NCI-H2171 (cell line): ENCODE measurements at regions not wholly inside any gene's neighbourhood (a gene's known extent, or its start where the extent isn't known, plus 50 kb on each side); places are given as distances from the start of the nearest gene placed in this dataset.

Experiments
- DNase-seq: peaks from one replicate; lab custom pipeline; 2025; lab: John Stamatoyannopoulos, UW

DNA sequence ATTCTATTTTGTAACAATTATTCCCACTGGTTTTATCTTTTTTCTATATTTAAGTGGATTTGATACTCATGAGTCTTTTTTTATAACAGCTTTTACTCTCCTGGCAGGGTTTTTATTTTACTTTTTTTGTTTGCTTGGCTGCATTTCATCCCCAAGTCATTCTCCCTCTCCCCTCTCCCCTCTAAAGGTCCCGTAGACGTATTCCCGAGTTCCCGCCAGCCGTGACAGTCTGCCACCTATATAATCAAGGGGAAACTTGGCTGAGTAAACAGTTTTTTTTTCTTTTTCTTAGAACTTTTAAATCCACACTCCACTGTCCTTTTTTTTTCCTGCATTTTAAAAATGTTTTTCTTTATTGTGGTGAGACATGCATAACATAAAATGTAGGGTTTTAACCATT, 433.1 kb upstream of the HS6ST1 start:
- DNase-seq = no peak

DNA sequence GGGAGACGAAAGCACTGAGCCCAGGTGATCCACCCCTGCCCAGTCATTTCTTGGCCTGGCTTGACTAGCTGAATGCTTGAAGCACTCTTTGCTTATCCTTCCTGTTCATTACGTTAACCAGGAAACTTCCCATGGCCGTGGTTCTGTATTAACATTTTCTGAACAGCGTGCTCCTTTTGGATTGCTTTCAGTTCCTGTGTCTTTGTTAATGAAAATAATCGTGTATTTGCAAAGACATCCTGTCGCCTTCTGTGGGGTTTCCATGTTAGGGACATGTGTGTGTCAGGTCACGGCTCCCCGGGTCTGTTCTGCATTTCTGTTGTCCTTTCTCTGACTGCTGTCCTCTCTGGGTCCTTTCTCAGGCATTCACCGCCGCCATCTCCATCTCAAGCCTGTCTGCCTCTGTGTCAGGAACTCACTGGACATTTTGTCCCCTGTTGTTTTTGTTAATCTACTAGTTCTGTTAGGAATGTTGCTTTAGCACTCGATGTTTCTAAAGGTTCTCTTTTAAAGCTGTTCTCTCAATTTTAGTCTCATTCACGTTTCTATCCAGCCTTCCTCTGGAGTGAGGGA, 434.1 kb upstream of the HS6ST1 start:
- DNase-seq = no peak

DNA sequence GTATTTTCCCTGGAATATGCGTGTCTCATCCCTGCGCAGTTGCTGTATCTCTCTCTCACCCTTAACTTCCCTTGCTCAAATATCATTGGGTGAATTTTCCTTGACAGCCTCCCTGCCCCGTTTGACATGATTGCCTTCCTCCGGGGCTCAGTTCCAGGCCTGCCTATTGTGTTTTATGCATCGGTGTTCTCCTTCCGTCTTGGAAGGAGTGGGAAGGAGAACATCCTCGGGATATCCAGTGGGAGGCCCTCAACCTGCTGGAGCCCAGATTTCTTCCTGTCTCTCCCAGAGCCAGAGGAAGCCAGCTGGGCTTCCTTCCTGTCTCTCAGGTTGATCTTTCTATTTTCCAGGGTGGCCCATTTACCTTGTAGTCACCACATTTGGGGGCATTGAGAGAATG, 434.7 kb upstream of the HS6ST1 start:
- DNase-seq = no peak

DNA sequence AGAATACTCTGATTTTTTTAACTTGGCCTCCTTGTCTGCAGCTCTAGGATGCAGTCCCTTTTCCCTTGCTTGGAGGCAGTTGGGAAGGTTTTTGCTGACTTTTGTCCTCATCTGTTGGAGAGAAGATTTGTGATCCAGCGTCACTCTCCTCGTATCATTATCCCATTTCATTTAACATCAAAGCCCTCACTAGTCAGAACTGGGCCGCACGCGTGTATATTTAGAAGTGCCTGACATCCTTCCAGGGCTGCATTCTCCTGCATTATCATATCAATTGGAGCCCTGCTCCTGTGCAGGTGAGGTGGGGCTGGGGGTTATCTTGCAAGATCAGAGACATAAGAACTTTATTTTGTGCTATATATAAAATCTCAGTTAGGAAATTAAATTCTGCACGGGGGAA, 435.1 kb upstream of the HS6ST1 start:
- no peak for DNase-seq

DNA sequence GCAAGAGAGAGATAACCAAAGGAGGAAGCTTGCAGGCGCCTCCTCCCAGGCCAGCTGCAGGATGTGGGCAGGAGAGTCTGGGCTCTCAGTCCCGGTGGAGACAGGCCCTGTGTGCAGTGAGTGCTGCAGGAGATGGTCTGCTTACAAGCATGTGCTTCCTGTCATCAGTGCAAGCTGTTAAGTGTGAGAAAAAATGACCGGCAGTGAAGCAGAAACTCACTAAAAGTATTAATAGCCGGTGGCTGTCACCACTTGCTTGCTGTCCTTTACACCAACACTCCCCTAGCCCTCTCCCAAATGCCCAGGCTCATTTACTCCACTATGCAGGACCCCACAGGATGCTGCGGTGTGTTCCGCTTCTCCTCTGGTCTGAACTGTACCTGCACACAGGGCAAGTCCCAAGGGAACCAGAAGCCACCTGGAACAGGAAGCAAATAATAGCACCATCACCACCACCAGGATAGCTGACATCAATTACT, 435.6 kb upstream of the HS6ST1 start:
- DNase-seq = peak; percentile 6

DNA sequence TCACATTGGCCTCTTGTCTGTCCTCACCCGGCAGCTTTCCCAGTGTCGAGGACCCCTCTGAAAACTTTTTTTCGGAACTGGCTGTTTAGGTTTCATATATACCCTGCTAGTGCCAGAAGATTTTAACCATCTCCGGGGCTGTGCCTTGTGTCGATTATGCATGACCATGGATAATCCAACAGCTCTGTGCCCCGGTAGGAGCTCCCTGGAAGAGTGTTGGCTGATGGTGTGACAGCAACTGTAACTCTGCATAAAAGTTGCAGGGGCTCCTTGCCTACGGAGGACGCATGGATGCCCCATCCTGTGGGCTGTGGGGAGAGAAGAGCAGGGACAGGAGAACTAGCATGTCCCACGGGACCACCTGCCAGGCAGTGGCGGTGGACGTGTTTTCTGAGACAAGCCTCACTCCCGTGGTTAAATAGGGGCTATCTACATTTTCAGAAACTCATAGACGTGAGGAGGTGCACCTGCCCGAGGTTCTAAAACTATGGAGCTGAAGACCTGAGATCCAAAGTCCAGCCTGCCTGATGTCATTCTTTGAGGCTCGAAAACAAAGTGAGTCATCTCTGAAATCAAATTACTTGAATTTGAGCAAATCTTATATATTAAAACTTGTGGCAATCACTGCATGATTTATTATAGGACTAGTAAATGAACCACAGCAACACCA, 437.2 kb upstream of the HS6ST1 start:
- DNase-seq = no peak

DNA sequence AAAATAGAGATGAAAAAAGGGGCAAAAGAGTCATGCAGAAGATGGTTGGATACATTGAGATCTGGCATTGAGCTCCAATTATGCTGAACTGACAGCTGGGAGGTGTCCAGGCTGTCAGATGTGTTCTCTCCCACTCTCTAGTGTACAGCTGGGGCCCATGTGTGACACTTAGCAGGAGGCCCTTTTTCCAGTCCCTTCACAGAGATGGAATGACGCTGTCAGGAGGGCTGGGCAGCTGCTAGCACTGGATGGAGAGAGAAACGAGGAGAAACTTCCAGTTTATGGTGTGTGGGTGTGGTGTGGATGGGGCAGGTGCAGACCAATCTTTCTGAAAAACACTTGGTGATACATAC, 437.7 kb upstream of the HS6ST1 start:
- peak; percentile 75 for DNase-seq

DNA sequence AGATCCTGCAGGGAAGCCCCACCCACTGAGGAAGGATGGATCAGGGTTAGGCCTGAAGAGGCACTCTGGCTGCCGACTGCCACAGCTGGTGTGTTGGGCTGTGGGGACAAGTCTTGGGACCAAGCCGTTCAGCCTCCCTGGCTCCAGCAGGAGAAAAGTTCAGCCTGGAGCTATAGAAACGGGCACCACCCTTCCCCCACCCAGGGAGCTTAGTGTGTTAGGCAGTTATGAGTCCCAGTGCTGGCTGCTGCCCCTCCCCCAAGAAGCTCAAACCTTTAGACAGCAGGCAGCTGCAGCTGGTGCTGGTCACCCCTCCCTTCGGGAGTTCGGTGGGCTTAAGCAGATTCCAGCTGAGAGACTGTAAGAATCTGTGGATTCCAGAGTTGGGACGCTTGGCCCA, 447.1 kb upstream of the HS6ST1 start:
- DNase-seq = no peak

DNA sequence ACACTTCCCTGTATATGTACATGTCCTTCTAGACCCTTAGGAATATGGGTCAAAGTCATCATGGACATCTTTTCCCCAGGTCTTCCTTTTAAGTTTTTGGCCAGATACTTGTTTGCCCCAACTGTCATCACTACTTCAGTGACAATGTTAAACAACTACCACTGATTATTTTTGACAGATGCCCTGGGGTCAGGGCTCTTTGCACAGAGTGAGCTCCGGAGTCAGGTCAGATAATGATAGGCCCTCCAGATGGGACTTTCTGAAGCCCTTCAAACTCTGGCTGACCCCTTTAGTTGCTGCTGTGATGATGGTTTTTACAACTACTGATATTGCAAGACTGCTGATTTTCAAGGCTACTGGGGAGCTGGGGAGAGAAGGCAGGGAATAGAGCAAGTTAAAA, 449.4 kb upstream of the HS6ST1 start:
- no peak for DNase-seq

DNA sequence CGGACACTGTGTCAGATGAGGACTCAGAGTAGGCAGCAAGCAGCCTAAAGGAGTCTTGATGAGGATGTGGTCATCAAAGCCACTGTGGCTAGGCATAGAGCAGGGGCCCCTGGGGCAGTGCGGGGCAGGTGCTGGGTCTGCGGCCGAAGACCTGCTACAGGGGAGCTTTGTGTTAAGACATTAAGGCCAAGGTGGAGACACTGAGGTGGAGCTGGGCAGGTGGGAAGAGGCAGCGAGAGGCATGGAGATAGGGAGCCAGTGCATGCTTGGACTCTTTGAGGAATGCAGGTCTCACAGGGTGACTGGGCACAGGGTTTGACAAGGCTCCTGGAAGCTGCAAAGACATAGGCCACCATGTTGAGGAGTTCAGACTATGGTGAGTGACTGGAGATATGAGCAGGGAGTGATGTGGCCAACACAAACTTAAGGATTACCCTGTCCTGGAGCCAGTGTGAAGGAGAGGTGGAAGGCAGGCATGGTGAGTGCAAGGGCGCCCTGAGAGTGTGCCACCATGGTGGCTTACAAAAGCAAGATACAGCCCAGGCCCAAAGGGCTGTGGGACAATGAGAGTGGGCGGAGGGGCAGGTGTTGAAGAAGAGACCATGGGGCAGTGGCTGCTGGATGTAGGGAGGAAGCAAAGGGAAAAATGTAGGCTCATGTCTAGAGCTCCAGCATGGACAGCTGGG, 450.9 kb upstream of the HS6ST1 start:
- no peak for DNase-seq

DNA sequence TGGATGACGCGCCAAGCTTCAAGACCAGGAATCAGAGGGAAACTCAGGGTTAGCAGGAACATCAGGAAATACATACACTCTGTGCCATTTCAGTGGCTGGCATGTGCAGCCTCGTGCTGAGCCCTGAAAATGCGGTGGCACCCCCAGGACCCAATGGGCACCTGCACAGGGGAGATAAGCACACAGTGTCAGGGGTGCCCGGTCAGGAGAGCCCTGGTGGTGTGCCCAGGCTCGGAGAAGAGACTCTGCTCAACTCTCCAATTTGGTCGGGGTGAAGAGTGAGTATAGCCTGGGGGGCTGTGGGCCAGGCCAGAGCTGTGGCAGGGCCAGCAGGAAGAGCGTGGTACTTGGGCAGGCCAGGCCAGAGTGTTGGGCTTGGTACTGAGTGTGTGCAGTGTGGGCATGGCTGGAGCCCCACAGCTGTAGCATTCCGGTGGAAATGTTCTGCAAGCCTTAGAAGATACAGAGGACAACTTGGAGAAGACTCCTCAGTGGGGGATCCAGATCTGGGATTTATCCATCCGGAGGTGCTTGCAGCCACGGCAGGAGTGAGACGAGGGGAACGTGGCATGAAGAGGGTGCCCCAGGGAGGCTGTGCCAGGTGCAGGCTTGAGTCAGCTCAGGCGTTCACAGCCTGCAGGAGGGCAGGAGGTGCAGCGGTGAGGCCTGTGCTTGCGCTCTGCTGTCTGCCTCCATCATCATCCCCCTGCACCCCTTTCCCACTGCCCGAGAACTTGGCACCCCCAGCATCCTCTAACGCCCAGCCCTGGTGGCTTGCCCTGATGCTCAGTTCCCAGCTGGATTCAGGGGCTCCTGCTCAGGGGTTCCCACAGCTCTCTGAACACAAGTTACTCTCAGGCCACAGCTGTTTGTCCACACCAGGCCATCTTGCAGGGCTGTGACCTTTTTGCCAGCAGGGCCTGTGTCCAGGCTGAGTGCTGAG, 451.7 kb upstream of the HS6ST1 start:
- DNase-seq = no peak

DNA sequence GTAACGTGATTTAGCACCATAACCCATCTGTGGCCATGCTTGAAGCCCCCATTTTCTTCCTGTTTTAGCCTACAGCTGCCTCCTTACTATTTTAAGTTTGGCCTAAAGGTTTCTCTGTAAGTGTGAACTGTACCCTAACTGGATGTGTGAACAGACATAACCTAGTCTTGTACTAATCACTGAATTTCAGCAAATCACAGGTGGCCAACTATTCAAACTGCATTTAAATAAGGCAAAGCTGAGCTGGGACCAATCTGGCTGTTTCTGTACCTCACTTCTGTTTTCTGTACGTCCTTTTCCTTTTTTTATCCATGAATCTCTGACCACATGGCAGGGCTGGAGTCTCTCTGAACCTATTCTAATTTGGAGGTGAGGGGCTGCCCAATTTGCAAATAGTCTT, 452.7 kb upstream of the HS6ST1 start:
- DNase-seq = no peak

DNA sequence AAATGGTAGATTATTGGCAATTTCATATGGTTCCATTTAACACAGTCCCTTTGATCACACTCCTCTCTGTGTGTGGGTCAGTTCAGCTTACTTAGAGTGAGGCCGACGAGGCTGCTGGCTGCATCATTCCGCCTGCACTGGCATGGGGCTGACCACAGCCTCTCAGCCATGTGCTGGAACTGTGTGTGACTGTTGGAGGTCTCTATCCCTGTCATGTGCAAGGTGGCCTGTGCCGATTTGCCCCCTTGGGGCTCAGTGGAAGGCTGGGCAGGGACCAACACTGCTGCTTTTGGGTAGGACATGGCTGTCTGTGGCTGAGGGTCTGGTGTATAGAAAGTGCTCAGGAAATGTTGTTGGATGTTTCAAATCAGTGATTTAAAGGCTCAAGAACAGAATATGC, 454.0 kb upstream of the HS6ST1 start:
- DNase-seq = no peak

DNA sequence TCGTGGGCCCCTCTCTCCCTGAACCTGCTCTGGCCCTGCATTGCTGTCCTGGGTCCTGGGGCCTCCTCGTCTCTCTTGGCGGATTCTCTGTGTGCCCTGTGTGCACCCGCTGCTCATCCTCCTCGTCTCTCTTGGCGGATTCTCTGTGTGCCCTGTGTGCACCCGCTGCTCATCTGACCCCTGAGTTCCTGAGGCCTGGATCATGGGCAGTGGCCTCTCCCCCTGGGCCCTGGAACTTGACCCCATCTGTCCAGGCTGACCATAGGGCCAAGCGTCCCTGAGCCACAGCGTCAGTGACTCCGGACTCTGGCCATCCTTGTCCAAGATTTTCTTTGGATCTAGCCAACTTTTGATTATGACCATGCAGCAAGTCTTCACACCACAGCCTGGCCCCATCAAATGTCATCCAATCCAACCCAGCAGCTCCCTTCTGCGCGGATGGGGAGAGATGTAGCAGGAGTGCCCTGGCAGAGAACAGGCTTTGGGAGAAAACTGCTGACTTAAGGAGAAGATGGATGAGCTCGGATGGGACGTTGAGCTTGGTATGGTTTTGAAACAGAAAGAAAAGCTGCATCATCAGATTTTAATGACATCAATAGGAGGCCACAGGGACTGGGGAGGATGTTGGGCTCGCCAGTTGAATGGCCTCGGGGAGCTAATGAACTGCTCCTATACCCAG, 455.1 kb upstream of the HS6ST1 start:
- no peak for DNase-seq

DNA sequence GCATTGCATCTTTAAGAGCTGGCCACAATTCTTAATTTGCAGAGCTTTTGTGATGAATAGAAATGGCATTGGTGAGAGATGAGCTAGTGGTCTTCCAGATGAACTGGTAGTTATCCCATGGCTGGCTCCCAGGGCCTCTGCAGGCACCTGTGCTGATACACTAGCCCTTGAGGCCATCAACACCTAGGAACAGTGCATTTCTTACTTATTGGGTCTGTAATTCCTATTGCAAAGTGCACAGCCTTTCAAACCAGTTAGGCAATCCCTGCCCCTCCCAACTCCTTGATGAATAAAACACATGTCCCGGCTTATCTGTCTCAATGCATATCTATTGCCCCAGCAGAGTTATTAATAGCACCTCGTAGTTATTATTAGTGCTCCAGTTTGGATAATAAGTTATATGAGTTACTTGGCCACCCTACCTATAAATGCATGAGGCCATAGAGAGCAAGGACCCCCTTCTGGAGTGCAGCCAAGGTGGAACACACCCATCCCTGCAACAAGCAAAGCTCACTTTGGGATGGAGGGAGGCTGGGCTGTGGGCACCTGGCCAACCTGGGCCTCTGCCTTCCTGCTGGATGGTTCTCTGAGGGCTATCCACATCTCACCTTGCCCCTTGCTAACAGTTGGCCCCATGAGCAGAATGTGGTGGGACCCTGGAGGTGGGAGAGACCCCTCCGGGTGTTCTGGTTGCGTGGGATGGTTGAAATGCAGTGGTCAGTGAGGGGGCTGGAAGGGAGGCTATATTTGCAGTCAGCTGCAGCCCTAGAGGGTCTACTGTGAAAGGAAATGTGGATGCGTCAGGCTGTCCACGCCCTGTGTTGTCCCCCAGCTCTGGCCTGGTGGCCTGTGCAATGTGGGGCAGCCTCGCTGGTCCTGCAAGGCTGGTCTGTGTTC, 455.9 kb upstream of the HS6ST1 start:
- no peak for DNase-seq

DNA sequence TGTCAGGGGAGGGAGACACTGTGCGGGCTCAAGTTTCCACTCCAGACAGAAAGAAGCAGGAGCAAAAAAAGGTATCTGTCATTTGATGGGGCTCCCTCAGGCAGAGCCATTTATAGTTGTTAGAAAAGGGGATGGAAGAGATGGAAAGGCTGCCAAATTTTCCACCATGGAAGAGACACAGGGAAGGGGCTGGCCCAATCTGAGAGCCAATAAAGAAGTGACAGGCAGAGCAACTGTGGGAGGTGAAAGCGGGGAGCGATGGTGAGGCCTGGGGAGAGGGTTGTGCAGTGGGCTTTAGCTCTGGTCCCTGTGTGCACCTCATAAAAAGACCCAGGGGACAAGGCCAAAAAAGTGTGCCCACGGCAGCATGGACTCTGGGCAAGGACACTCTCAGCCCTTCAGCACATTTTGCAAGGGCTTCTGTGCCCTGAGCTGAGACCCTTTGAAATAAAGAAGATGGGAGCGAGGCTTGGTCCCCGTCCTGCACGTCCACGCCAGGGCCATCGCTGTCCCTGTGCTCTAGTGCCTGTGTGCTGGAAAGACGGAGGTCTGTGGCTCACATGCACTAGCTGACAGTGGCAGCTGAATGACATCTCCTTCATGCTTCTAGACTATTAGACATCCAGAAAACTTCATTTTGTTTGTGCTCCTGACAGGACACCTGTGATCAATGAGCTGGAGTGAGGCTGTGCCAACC, 456.7 kb upstream of the HS6ST1 start:
- DNase-seq = no peak

DNA sequence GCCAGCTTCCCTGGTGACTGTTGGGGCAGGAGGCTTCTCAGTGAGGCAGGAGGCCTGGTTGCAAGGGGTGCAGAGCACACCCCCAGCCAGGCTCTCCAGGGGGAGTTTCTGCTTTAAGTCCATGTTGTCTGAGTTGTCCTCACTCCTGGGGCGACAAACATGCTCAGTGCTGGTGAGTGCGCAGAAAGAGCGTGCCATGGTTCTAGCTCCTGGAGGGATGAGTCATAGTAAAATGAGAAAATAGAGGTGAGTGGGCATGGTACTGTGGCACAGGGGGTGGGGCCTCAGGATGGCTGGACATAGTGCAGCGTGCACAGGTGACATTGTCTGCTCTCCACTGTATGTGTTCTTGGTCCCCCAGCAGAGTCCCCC, 457.2 kb upstream of the HS6ST1 start:
- DNase-seq = no peak

DNA sequence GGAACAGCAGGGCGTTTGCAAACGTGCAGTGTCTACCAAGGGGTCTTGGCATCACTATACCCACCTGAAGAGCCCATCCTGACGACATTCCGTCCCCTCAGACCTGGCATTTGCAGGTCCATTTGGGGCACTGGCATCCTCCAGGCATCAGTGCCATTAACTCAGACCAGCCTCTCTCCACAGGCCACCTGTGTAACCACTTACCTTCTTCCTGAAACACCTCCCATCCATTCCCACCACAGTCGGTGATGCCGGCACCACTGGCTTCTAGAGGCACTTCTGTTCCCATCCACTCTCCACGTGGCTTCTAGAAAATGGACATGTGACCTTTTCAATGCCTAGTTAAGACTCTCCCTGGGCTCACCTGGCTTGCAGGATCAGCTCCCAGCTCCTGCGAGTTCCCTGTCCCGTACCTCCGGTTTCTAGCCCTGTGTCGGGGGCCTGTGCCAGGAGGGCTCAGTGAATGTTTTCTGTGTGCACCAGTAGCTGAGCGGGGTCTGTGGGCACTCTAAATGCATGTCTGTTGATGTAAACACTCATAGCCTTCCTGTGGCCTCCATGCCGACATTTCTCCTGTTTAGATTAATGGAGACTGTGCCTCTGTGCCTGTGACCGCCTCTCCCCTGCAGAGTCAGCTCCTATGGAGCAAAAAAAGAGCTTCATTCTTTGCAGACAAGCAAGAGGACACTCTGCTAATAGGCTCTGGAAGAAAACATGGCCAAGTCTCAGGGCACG, 458.0 kb upstream of the HS6ST1 start:
- no peak for DNase-seq

DNA sequence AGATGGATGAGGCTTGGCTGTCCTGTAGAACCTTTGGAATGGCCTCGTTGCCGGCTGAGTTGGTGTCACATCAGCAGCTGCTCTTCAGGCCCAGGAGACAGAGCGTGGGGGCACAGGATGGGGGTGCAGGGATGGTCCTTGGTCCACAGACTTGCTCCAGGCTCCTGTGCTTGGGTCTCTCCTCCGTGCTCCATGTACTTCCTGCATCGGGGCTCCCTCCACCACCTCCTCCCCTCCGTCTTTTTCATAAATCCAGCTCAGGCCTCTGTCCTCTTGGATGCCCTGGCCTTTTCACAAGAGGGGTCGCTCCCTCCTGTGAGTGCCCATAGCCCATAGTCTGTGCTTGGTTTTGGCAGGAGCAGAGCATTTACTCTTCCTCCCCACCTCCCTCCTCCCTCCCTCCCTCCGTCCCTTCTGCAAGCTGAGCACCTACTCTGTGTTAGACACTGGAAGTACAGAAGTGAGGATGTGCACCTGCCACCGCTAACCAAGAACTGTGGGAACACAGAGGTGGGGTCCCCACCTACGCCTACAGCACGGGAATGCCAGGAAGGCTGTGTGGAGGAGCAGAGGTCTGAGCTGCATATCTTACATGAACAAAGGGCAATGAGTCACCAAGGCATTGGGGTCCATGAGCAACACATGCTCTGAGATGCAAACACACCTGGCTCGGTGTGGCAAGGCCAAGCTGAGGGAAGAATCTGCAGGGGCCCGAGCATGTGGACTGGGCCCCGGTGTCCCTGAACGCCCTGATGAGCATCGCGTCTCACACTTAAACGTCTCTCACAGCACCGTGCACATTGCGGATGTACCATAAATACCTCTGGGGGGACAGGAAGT, 458.7 kb upstream of the HS6ST1 start:
- no peak for DNase-seq
